Stimulated activated naive CD8-positive, alpha-beta T cell treated with anti-CD3 and anti-CD28 coated beads, Interleukin-15, amount 100 ng/mL, for 72 hours (primary cell): ENCODE measurements at regions not wholly inside any gene's neighbourhood (a gene's known extent, or its start where the extent isn't known, plus 50 kb on each side); places are given as distances from the start of the nearest gene placed in this dataset.

Source experiments
- ATAC-seq: fragments of 150-1000 bp; cut with Tn5 transposase; 2 replicates; pipeline ENCODE4 v1.10.0; 2021; ENCODE audit warnings: mild to moderate bottlenecking, moderate library complexity
- DNase-seq, 2 donors: peaks; one replicate each; pipeline ENCODE4 v3.0.0; 2021 to 2022
- H3K27ac Mint-ChIP-seq, 2 donors: one replicate each; pipeline ENCODE4 v1.8.0; 2022; ENCODE audit warnings: mild to moderate bottlenecking in 2 of 2, mixed read lengths in 2 of 2, moderate library complexity in 2 of 2
- H3K27me3 Mint-ChIP-seq: one replicate; pipeline ENCODE4 v1.8.0; 2022; ENCODE audit warnings: mixed read lengths
- H3K4me1 Mint-ChIP-seq: one replicate; pipeline ENCODE4 v1.8.0; 2022; ENCODE audit warnings: mild to moderate bottlenecking, mixed read lengths
- H3K4me3 Mint-ChIP-seq, 2 donors: one replicate each; pipeline ENCODE4 v1.8.0; 2022; ENCODE audit warnings: mild to moderate bottlenecking in 2 of 2, mixed read lengths in 2 of 2, moderate library complexity in 1 of 2
- H3K9me3 Mint-ChIP-seq, 2 donors: one replicate each; pipeline ENCODE4 v1.8.0; 2022; ENCODE audit warnings: mixed read lengths in 2 of 2

DNA sequence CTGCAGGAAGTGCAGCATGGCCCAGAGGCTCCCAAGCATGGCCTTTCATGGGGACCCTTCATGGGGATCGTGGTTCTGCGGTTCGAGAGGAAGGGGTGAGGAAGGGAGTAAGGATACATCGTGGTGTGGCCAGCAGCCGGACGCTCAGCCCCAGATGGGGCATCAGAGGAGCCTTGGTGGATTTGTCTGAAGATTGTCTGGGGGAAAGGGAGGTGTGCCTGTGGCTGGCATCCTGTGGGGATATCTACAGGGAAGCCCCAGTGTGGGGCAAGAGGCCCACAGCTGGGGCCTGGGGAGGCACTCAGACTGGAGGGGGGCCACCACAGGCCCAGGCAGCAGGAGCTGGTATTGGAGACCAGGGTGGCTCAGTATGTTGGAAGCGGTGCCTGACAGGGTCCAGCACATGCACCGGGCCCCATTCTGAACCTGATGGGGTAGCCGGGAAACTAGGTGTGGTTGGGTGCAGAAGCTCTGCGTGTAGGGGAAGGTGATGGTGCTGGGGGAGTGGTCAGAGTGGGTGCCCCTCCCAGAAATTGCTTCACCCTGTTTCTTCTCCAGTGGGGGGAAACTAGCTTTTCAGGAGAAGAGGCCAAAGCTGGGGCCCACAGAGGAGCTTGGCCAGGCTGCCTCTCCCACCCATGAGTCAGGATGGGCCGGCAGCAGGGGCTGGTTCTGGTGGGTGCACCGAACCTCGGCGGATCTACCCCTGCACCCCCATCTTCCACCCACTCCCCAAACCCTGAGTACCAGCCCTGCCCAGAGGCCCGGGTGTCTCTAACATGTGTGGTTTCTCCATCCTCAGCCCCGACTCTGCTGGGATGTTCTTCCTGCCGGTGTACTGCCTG lies 274.4 kb upstream of the HDAC4 start:
- ATAC-seq (no peak), DNase-seq (no peak)
- Mint-ChIP-seq H3K27ac (no peak overlapping the region), H3K4me1 (no peaks in the 10 kb centered on the region), H3K9me3 (no peaks in the 10 kb centered on the region), H3K4me3 (no peak overlapping the region), H3K27me3 (peaks cover 5% of the 10 kb centered on the region)

DNA sequence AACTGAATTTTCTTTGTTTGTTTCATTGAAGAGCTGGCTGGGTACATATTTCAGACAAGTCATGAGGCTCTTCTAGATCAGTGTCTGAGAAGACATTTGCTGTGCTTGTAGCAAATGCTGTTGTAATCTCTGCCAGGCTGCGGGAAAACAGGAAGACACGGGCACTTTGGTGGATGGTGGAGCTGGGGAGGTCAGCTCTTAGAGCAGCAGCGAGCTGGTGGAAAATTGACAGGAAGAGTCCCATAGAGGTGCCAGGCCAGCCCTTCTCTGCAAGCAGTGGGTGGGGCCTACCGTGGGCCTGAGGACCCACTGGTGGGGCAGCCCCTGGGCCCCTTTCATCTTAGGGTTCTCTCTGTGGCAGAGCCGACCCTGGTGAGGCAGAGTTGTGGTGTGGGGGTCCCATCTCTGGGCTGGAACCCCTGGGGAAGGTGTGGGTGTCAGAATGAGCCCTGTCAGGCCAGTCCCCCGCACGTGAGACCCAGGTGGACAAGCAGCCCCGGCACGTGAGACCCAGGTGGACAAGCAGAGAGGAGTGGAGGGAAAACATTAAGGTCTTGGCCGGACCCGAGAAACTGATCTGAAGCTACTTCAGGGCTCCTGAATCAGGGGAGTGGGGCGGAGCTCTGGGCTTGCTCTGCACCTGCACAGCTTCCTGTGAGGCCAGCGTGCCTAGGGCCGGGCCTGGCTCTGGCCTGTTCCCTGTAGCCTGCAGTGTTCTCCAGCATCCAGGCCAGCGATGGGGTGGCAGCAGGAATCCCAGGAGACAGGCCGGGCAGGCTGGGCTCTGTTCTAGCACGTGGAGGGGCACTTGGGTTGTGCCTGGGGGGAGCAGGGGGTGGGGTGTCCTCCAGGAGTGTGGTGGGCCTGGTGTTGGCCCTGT lies 273.5 kb upstream of the HDAC4 start:
- no peak for ATAC-seq
- Mint-ChIP-seq H3K27me3 (peaks cover 5% of the 10 kb centered on the region), H3K4me1 (no peaks in the 10 kb centered on the region), H3K9me3 (no peaks in the 10 kb centered on the region), H3K27ac (peak overlapping the region in 1 of 2 donors; percentile 52), H3K4me3 (no peak overlapping the region)
- no peak for DNase-seq

DNA sequence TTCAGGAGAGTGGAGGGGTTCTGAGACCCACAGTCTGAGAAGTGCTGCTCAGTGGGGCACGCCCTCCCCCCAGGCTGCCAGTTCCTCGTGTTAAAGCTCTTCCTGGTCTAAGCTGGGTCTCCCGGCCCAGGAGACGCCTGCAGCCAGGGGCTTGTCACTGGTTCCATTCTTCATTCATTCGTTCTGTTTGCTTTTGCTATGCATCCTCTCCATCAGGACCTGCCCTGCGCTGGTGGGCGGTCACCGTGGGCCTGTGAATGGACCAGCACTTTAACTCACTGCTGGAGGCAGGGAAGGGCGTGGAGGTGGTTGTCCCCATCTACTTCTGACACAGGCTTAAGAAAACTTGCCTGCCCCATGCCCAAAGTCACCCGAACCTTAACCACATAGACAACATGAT lies 272.8 kb upstream of the HDAC4 start:
- Mint-ChIP-seq H3K27me3 (peaks cover 5% of the 10 kb centered on the region), H3K9me3 (no peaks in the 10 kb centered on the region), H3K4me3 (no peak overlapping the region), H3K4me1 (no peaks in the 10 kb centered on the region), H3K27ac (no peak overlapping the region)
- DNase-seq (no peak), ATAC-seq (no peak)

DNA sequence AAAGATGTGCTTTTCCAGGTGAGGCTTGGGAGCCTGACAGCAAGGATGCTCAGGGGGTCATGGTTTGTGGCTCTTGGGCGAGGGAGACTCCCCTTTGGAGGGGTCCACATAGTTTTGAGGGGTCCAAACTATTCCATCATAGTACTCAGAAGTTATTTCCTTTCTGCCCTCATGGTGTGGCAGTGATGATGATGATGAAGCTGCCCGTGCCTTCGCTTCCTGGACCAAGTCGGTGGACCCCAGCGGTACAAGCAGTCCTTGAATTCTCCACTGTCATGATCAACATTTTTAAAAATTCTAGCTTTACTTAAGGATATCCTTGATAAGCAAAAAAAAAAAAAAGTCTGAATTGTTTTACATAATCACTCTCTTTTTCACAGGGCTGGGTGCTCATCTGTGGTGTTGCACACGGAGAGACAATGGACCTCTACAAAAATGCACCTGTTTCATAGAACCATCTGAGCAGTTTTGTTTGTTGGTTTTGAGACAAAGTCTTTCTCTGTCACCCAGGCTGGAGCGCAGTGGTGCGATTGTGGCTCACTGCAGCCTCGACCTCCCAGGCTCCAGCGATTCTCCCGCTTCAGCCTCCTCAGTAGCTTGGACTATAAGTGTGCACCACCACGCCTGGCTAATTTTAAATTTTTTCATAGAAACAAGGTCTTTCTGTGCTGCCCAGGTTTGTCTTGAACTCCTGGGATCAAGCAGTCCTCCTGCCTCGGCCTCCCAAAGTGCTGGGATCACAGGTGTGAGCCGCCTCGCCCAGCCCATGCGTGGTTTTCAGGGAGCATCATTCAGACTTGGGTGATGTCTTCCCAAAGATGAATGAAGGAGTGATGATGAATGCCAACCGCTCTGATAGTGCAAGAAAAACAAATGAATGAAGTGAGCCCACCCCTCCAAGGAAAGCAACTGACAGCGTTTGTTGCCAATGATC lies 271.4 kb upstream of the HDAC4 start:
- Mint-ChIP-seq H3K27me3 (no peaks in the 10 kb centered on the region), H3K4me3 (no peak overlapping the region), H3K9me3 (no peaks in the 10 kb centered on the region), H3K27ac (no peak overlapping the region), H3K4me1 (no peaks in the 10 kb centered on the region)
- DNase-seq: no peak
- no peak for ATAC-seq

DNA sequence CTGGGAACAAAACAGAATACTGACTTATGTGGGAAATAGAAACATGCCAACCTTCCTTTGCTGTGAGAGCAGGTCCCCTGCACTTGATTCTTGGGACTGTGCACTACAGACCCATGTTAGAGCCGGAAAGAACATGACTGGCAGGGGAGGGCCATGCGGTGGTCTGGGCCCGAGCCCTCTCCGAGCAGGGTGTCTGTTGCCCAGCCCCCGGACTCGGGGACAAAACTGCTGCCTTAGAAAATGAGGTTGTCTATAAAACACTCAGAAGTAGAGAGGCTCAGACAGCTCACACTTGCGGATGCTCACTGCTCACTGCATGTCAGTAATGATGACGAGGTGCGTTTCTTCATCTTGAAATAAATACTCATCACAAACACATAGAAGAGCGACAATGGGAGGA lies 270.7 kb upstream of the HDAC4 start:
- no peaks in the 10 kb centered on the region for H3K9me3 Mint-ChIP-seq
- no peaks in the 10 kb centered on the region for H3K4me1 Mint-ChIP-seq
- H3K4me3 Mint-ChIP-seq: no peak overlapping the region
- no peak for ATAC-seq
- no peaks in the 10 kb centered on the region for H3K27me3 Mint-ChIP-seq
- no peak for DNase-seq
- peak overlapping the region in 1 of 2 donors; percentile 28 for H3K27ac Mint-ChIP-seq

DNA sequence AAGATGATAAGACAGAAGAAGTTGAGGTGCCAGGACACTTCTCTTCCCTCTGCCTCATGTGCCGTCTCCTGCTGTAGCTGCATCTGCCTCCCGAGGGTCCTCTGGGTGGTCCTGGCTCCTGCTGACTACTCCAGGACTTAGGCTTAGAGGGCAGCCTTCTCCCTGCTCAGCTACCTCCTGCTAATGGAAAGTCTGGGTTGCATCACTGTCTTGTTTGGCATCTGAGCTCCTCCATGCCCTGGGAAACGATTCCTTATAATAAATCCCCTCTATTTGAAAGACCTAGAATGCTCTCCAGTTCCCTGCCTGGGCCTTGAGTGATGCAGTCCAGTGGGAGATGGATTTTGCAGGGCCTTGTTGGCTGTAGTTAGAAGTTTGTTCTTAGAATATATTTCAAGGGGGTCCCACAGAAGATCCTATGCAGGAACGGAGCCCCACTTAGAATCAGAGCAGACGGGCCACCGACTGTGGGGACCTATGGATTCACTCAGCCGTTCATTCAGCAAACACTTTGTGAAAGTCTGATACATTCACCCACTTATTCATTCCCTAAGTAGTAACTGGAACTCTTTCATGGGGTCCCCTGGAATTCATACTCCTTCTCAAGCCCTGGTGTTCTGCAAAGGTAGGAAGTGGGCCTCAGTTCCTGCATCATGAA lies 269.8 kb upstream of the HDAC4 start:
- Mint-ChIP-seq H3K4me3 (no peak overlapping the region), H3K27me3 (no peaks in the 10 kb centered on the region), H3K9me3 (no peaks in the 10 kb centered on the region), H3K27ac (no peak overlapping the region), H3K4me1 (no peaks in the 10 kb centered on the region)
- DNase-seq: no peak
- no peak for ATAC-seq

DNA sequence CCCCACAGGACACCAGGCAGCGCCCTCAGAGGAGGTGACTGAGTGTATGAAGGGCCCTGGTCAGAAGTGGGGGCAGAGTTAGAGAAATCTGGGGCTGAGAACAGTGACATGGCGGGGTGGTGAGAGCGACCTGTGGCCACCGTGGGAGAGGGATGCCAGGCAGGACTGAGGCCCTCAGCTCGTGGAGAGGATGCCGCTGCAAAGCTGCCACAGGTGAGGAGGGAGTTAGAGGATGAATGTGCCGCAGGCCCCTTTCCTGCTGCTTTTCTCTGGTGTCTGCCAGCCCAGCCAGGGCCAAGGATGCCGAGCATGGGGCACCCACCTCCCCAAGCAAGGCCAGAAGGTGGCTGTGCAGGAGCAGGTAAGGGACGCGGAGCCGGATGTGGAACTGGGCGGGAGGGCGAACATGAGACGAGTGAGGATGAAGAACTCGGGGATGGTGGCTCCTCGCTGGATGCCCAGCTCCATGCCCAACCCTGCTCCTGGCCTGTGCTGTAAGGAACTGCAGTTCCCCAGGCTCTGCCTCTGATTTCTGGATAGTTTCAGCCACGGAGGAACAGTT lies 269.2 kb upstream of the HDAC4 start:
- Mint-ChIP-seq H3K27ac (no peak overlapping the region), H3K27me3 (no peaks in the 10 kb centered on the region), H3K4me1 (no peaks in the 10 kb centered on the region), H3K4me3 (no peak overlapping the region), H3K9me3 (no peaks in the 10 kb centered on the region)
- ATAC-seq: no peak
- no peak for DNase-seq

DNA sequence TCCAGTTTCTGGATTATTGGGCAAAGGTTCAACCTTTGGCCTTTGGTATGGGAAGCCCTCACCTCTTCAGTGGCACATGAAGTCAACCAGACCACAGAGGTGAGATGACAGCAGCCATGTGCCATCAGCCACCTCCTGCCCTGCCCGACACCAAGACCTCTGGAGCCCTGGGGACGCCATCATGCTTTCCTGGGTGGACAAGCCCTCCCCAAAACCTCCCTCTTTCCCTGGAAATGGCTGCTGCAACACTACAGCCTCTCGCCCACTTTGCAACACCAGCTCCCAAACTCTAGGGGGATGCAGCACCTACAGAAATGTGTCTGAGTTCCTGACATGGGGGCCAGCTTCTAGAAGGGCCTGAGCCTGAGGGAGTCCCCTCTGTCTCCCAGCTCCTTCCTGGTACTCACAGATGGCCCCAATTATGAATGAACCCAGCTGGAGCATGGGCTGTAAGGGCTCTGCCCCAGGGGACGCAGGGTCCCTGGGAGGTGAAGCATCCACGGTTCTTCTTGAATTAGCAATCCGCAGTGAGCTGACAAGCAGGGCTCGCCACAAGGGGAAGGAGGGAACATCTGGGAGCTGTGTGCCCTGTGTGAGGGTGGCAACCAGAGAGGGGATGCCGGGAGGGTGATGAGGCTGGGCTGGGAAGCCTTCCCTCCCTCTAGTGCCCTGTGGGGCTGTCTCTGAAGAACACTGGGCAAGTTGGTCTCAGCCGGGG lies 268.5 kb upstream of the HDAC4 start:
- H3K4me3 Mint-ChIP-seq: no peak overlapping the region
- H3K4me1 Mint-ChIP-seq: no peaks in the 10 kb centered on the region
- H3K27ac Mint-ChIP-seq: no peak overlapping the region
- no peak for ATAC-seq
- no peaks in the 10 kb centered on the region for H3K27me3 Mint-ChIP-seq
- no peaks in the 10 kb centered on the region for H3K9me3 Mint-ChIP-seq
- no peak for DNase-seq

DNA sequence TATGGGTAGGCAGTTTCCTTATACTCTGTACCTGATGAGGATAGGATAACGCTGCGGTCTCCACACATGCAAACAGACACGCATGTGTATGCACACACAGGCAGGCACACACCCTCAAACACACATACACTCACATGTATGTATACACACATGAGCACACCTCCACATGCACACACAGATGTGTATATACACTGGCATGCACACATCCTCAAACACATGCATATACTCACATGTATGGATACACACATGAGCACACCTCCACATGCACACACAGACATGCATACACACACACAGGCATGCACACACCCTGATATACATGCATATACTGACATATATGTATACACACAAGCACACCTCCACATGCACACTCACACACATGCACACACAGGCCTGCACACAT lies 267.8 kb upstream of the HDAC4 start:
- H3K4me1 Mint-ChIP-seq: no peaks in the 10 kb centered on the region
- H3K27ac Mint-ChIP-seq: no peak overlapping the region

DNA sequence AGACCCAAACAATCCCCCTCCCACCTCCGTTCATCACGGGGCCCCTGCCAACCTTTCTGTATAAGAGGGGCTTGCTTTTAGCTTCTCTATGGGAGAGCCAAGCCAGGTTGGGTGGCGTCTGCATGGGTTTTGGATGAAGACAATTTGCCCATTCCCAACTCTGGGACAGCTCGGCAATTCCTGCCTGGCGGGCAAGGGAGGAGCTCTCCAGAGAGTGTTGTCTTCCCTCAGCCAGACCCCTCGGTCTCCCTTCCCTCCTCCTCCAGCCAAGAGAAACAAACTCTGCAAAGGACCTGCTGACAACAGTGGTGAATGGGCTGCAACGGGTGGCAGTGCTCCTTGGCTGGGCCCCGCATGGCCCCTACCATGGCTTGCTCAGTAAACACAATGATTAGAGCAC lies 267.2 kb upstream of the HDAC4 start:
- Mint-ChIP-seq H3K4me3 (no peak overlapping the region), H3K27ac (no peak overlapping the region), H3K27me3 (peaks cover 9% of the 10 kb centered on the region), H3K4me1 (no peaks in the 10 kb centered on the region), H3K9me3 (no peaks in the 10 kb centered on the region)
- ATAC-seq (no peak), DNase-seq (no peak)

More for the DNA sequence above, 267.8 kb upstream of the HDAC4 start:
- H3K4me3 Mint-ChIP-seq: no peak overlapping the region
- ATAC-seq (no peak), DNase-seq (no peak)
- H3K27me3 Mint-ChIP-seq: peaks cover 3% of the 10 kb centered on the region
- no peaks in the 10 kb centered on the region for H3K9me3 Mint-ChIP-seq

DNA sequence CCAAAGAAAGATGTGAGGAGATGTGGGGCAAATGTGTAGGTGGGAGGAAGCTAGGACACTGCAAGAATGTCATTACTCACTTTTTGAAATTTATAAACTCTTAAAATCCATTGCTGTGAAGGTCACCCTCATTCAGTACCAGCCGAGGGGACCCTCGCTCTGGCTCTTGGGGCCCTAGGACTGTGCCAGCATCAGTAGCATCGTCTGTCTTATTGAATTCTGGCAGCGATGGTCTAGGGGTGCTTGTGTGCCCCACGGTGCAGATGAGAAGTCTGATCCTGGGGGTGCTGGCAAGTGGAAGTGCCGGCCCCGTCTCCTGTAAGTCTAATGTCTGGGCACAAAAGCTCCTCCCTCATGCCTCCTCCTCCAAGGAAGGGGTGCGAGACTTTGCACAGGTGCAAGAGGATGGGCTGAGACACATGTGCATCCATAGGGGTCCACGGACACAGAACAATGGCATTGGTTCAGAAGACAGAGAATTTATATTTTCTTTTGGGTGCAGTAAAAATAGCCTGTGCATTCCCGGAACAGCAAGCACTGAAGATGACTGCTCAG lies 266.7 kb upstream of the HDAC4 start:
- peaks cover 14% of the 10 kb centered on the region for H3K27me3 Mint-ChIP-seq
- H3K4me3 Mint-ChIP-seq: no peak overlapping the region
- DNase-seq (no peak), ATAC-seq (no peak)
- peak overlapping the region in 1 of 2 donors; percentile 28 for H3K27ac Mint-ChIP-seq
- H3K4me1 Mint-ChIP-seq: no peaks in the 10 kb centered on the region
- H3K9me3 Mint-ChIP-seq: no peaks in the 10 kb centered on the region

DNA sequence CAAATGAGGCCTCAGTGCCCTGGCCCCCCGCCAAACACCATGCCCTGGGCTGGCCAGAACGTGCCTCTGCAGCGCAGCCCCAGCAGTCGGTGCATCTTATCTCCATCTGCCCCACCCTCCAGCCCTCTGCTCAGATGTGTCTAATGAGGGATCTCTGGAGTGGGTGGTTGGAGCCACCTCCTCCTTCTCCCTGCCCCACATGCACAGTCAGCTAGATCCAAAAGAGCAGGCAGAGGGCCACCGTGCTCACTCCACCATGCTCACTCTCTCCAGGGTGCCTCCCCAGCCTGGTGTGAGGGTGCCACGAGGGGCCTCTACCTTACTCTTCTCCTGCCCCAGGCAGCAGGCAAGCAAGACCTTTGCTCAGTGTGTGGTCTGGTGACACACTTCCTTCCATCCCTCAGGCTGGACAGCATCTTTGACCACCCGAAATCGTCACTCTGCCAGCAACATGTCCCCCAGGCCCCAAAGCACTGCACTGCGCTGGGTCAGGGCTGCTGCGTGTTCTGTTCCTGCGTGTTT lies 266.1 kb upstream of the HDAC4 start:
- H3K27me3 Mint-ChIP-seq: peaks cover 20% of the 10 kb centered on the region

DNA sequence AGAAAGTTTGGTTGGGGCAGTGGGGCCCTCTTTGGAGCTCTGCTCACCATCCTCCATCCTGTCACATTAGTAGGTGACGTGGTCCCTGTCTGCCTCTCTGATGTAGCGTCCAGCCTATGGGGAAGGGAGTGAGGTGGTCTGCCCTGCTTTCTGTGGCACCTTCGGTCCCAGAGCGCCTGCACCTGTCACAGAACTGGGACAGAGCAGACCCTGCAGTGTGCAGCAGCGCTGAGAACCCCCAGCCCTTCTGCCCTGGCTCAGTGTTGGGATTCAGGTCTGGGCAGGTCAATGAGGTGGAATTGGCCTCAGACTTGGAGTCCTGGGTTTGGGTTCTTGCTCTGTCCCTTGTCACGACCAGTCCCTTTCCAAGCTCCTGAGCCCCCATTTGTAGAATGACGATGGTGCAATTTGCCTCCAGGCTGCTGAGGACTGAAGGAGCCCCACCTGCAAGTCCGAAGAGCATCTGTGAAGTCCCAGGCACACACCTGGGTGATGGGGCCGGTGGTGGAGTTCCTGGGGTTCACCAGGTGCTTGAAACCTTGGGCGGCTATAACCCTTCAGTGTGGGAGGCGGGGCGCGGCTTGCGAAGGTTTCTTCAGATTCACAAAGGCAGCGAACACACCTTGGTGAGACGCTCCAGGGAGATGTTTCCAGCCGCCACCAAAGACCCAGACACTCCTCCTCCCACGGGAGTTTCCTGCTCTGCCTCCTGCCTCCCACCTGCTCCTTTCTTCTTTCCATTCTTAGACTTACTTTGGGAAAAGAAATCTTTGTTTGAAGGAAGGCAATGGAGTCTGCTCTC lies 265.4 kb upstream of the HDAC4 start:
- no peak for DNase-seq
- Mint-ChIP-seq H3K27me3 (peaks cover 26% of the 10 kb centered on the region), H3K9me3 (no peaks in the 10 kb centered on the region), H3K4me1 (no peaks in the 10 kb centered on the region), H3K27ac (no peak overlapping the region), H3K4me3 (no peak overlapping the region)
- no peak for ATAC-seq

More for the DNA sequence above, 266.1 kb upstream of the HDAC4 start:
- H3K4me1 Mint-ChIP-seq: no peaks in the 10 kb centered on the region
- ATAC-seq: no peak
- DNase-seq: no peak
- H3K4me3 Mint-ChIP-seq: no peak overlapping the region
- no peaks in the 10 kb centered on the region for H3K9me3 Mint-ChIP-seq
- H3K27ac Mint-ChIP-seq: peak overlapping the region; percentile 36 to 65
